Pons (tissue), 1 donor: ENCODE measurements at regions not wholly inside any gene's neighbourhood (a gene's known extent, or its start where the extent isn't known, plus 50 kb on each side); places are given as distances from the start of the nearest gene placed in this dataset.

Source experiments
- DNase-seq: peaks from one replicate; pipeline ENCODE4 v3.0.0-alpha.2; 2016; ENCODE audit warnings: low spot score

DNA sequence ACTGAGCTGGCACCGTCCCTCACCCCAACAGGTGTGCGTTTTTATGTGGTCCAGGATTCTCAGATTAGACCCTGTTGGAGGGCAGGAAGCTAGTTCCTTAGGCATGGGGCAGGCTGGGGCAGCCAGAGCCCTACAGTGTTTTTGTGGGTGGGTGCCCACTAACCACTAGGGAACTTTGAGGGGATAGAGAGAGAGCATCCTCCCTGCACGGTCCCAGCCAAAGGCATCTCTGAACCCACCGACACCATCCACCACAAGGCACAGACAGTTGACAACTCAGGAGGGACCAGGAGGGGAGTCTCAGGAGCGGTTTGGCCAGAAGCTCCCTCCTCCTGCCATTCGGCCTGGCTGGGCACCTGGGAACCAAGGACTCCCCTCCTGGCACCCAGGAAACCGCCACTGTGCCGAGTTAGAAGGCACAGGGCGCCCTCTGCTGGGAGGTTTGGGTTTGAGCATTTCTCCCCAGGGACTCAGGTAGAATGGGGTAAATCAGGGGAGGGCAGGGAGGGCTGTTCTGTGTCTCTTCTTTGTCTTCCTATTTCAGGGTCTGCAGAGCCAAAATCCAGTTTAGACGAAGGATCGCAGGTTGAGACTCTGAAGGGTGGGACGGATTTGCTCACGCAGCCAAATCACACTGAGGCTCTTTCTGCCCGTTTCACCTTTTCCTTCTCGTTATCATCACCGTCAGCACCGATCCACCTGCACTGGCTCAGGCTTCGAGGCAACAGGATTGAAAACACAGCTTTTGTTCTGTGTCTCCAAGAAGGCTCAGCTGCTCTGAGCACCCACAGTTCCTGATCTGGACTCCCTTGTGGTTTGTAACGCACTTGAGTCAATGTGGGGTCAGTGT is 84.8 kb upstream of the COL13A1 start:
- no peak for DNase-seq

DNA sequence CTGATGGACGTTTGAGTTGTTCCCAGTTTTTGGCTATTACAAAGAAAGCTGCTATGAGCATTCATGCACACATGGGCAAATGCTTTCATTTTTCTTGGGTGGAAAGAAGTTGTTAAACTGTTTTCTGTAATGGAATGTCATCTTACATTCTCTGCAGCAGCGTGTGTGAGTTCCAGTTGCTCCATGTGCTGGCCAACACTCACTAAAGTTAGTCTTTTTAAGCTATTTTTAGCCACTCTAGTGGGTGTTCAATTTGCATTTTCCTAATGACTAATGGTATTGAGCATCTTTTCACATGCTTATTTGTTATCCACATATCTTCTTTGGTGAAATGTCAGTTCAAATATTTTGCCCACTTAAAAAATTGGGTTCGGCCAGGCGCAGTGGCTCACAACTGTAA is 82.8 kb upstream of the COL13A1 start:
- DNase-seq: no peak

DNA sequence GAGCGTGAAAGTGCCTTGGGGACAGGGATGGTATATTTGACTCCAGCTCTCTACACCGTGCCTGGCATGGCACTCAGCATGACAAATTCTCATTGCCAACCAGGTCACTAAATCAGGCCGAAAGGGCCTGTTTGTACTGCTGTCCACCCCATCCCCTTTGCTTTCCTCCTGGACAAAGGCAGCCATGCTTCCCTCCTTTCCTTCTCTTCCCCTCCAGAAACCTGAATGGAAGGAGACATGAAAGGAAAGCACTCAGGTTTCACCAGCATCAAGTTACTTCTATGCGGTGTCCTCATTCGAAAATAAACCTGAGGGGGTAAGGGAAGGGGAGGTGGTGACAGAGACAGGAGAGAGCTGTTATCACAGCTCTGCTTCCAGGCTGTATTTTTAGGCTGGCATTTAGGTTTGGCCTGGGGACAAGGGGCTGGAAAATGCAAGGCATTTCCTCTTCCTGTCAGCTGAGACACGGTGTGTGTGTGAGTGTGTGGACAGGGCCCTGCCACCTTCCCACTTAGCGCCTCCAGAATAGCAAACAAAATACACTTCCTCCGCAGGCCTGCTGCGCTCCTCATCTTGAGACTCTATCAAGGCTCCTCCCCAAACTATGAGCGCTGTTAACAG is 79.9 kb upstream of the COL13A1 start:
- DNase-seq: no peak

DNA sequence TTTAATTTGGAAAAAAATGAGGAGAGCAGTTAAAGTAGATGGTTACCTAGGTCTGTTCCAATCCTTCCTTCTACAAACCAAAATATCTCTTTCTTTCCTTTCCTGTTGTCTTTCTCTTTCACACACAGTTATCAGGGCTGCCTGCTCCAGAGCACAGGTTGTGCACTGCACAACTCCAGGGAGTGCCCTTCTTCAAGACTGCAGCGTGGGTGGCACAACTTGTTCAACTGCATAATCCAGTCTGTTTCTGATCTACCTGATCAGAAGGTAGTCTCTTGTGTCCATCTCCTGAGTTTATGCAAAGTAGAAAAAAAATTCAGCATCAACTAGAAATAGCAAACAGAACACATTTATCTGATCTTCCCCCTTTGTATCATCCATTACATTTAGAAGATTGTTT is 78.1 kb upstream of the COL13A1 start:
- no peak for DNase-seq

DNA sequence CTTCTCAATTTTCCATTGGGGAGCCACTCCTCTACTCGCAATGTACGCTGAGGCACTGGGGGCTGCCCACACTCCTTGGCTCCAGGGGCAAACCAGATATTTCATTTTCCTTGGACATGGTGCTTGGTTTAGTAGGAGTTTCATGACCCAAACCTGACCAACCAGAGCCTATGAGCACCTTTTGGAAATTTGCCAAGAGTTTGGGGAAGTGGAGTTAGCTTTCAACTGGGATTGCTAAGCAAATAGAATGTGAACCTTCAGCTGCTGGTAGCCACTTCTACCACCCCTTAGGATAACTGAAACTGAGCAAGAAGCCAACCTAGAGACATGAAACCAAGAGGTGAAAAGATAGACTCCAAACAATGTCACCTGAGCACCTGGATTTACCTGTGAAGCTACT is 74.9 kb upstream of the COL13A1 start:
- no peak for DNase-seq

DNA sequence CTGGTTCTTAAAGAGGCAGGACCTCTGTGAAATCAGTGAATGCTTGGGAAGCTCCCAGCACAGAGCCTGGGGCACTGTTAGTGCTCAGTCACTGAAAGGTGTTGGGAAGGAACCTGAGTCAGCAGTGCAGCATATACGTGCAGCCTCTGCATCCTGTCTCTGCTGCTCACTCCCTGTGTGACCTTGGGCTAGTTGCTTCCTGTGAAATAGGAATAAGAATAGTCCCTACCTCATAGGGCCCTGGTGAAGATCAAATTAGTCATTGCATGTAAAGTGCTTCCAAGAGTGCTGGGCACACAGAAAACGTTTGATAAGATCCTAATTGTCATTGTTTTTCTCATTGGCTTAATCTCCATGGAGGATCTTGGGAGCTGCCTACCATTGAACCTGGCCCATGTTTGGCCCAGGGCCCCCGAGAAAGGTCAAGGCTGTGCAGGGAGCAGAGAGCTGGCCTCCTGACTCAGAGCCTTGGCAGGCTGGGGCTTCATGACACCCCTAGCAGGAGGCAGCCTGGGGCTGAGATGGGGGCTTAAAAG is 73.3 kb upstream of the COL13A1 start:
- no peak for DNase-seq

DNA sequence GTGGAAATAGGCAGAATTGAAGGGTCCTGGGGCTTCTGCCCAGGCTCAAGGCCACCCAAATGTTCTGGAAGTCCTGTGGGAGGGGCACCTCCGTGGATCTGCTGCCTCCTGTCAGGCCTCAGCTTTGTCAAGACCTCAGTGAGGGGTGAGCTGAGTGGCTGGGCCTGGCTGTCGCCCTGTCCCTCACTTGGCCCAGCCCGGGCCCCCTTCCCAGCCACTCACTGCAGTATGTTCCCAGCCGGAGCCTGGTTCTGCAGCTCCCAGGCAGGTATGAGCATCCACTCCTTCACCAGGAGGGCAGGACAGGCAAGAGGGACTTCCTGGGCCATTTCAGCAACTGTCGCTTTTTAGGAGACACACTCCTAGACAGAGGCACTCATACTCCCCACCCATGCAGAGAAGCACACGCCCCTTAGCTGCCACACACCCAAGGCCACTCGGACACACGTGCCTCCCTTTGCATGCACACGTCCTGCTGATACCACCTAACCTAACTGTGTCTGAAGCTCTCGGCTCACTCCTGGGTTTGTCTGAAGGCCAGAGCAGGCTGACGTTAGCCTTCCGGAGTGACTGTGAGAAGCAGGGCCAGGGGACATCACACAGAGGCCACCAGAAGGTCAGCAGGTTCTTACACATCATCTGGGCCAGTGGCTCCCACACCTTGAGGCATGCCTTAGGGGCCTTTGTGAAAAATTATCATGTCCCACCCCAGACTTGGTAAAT is 72.2 kb upstream of the COL13A1 start:
- no peak for DNase-seq

DNA sequence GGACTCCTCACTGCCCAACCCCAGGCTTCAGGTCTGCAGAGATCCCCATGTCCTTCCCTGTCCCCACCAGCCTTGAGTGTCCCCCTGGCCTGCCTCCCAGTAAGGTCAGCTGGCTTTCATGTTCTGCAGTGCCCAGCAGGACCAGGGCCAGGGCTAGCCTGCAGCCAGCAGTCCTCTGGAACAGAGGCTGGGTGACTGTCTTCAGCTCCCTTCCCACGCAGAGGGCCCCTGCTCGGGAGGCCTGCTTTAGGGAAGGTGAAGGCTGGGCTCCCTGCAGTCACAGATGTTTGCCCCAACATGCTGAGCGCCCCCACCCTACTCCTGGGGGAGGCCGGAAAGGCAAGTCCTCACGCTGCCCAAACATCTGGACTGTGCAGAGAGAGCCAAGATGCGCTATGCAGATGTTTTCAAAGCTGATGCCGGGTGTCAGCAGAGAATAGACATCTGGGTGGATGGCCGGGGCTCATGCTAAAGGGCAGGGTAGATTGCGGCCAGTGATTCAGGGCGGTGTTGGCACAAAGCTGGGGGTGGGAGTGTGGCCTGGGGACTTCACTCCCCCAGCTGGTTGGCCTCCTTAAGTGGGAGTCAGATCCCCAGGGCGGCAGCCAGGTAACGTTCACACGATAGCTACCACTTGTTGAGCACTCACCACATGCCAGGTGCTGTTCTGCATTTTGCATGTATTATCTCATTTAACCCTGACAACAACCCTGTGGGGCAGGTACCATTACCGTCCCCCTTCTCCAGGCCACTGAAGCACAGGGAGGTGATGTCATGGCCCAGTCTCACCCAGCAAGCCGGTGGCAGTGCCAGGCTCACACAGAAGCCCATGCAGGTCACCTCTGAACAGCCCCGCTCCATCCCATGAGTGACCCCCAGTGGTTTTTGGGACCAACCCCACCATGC is 71.2 kb upstream of the COL13A1 start:
- DNase-seq: peak; percentile 7

DNA sequence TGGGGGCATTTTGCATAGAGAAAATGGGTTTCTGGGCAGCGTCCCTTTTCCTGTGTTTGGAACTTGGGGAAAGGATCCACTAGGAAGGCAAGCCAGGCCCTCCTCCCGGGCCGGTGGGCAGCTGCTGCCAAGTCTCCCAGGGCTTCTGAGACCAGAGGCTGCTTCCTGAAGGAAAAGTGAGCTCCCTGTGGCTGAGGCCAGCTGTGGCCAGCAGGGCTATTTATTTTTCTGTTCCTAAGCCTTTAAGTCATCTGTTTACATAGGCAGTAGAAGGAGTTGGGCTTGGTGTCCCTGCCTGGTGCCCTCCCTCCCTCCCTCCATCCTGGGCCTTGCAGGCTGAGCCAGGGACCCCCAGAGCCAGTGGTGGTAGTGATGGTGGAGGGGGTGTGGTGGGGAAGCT is 70.5 kb upstream of the COL13A1 start:
- no peak for DNase-seq

DNA sequence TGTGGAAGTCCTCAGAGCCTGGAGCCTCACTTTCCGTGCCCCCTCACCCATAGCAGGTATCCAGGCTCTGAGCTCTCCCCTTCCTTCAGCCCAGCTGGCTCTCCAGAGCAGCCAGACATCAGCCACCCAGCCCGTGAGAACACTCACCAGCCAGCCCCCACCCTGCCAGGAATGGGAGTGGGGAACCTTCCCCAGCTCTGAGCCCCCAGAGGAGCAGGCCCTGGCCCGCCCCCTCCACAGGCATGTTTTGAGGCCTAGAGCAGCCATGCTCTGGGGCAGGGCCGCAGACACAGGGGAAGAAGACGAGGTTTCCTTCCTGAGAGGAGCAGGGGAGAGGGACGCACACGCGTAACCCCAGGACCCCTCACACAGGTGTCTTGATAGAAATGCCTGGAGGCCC is 70.0 kb upstream of the COL13A1 start:
- DNase-seq: no peak

DNA sequence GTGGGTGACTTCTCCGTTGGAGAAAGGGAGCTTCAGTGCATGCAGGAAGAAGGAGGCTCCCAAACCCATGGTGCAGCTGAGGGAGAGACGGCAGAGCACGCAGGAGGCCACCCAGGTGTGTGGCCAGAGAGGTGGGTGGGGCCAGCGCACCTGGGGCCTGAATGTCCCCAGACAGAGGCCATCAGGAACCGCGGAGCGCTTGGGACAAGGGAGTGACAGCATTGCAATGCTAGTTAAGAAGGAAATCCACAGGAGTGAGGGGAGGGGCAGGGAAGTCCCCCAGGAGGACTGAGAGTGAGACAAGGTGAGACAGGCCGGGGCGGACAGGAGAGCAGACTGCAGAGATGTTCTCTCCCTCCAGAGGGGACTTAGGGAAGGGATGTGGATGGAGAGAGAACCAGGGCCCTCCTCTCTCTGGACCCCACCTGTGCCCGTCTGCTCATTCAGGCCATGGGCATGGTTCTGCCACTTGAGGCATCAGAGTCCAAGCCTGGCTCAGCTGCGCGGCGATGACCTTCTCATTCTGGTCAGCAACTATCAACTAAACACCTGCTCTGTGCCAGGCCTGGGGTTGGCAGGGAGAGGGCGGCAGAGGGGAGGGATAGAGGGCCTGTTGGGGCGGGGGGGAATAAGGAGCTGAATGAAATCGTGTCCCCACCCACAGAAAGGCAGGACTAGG is 69.4 kb upstream of the COL13A1 start:
- no peak for DNase-seq

DNA sequence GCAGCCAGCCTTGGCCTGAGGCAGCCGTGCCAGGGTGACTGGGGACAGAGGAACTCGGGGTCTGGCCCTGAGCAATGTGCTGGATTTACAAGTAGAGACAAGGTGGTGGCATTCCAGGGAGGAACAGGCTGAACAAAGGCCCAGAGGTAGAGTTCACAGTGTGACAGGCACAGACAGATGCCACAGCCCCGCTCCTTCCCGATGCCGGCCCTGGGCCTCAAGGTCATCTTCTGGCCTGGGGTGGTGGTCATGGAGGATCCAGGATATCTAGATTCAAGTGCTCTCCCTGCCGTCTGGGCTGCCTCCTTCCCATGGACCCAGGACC is 68.9 kb upstream of the COL13A1 start:
- no peak for DNase-seq

DNA sequence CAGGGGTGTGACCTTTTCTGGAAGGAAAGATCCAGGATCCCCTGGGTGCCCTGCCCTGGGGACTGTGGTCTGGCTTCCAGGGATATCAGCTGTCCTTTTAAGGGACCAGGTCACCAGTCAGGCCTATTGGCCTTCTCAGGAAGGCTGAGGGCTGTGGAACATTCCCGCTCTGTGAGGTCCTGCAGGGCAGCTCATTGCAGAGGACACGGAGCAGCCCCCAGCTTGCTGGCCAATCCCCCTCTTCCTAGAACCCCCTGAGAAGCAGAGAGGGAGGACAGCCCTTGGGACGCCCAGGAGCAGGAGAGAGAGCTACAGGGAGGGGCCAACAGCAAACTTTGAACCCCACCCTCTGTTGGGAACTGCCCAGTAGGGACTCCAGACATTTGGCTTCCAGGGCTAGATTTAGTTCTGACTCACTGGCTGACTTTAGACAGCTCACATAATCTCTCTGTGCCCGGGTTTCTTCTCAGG is 67.9 kb upstream of the COL13A1 start:
- no peak for DNase-seq

DNA sequence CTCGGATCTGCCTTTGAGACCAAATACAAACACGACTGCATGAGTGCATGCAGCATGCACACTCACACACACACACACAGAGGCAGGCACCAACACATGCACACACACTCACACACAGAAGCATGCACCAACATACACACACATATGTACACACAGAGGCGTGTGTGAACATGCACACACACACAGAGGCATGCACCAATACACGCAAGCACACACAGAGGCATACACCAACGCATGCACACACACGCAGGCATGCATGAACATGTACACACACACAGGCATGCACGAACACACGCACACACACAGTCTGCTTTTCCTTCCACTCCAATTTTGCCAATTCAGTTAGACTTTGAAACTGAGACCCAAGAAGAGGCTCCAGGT is 67.3 kb upstream of the COL13A1 start:
- no peak for DNase-seq

DNA sequence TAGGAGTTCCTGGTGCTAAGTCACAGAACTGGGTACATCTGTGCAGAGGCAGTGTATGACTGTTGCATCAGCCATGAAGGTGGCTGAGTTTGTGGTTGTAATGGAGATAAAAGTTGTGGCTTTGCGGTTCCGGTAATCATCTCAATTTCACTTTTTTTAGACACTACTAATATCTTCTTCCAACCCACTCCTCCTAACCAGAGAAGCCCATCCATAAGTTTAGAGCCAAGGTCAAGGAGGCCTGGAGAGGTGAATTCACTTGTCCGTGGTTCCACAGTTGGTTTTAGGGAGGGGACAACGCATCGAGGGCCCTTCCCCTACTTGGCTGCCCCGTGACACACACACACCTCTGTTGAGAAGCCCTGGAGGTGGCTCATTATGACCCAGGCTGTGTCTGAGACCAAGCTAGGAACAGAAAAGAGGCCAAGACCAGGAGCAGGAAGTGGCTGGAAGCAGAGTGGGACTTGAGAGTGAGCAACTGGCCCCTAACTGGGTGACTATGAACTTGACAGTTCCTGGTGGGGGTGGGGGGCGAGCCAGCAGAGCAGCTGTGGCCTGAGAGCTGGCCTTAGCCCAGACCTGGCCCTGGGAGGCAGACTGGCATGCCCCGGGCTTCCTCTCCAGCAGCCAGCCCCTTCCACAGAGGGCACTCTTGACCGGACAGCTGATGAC is 66.8 kb upstream of the COL13A1 start:
- DNase-seq: no peak

DNA sequence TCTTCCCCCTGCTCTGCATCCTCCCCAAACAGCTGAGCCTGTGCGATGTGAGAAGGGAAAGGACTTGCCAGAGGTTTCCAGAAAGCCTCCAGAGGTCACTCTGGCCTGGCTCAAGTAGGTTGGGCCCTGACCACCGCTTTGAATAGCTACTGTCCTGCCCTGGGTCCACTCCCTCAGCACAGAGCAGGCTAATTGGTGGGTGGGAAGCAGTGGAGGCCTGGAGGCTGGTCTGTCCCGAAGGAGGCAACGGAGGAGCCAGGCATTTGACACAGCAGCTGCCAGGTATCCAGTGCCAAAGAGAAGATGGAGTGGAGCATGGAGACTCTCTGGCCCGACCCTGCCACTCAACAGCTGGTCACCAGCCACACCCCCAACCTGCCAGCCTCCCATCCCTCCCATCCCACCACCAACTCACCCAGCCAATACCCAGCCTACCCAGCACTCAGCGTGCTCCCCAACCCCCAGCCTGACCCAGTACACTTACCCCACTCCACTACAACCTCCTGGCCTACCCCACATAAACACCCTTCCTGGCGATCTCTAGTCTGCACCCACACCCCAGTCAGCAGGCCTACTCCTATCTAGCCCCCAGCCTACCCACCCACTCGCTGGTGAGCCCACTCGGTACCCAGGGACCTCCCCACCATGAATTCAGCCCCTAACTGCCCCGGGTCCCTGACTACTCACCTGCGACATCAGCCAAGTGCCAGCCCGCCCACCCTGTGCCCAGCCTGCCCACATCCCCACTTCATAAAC is 64.6 kb upstream of the COL13A1 start:
- DNase-seq: no peak

DNA sequence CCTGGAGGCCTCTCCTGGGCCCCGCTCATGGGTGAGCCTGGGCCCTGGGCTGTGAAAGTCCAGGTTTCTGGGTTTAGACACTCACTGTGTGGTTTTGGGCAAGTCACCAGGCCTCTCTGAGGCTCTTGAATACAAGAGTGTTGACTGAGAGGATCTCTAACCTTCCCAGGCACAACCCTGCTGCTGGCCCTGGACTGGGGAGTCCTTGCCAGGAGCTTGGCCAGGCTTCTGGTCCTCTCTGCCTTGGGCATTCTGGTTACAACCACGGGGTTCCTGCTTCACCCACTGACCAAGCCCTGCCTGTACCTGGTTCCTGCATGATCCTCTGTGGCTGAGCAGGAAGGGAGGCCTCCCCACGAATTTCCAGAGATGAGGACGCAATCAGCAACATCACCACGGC is 63.6 kb upstream of the COL13A1 start:
- DNase-seq: no peak

DNA sequence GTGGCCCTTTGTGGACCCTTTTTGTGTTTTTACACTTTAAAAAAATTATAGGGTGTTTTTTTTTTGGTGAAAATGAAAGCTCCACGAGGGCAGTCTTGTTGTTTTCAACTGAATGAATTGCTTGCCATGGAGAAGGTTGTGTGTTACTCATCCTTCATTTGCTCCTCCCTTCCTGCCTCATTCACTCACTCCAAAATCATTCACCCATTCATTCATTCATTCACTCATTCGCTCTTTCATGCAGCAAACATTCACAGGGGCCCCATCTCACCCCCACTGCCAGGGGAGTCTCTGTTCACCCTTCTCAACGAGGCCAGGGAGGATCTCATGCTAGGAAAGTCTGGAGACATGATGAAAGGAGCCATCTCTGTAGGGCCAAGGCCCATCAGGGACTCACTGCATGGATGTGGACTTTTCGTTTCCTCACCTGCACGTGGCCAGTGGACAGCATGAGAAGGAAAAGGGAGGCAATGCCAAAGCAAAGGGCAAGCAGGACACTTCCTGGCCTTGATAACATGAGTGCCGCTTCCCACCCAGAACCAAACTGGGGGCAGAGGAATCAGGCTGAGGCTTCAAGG is 62.8 kb upstream of the COL13A1 start:
- DNase-seq: no peak

DNA sequence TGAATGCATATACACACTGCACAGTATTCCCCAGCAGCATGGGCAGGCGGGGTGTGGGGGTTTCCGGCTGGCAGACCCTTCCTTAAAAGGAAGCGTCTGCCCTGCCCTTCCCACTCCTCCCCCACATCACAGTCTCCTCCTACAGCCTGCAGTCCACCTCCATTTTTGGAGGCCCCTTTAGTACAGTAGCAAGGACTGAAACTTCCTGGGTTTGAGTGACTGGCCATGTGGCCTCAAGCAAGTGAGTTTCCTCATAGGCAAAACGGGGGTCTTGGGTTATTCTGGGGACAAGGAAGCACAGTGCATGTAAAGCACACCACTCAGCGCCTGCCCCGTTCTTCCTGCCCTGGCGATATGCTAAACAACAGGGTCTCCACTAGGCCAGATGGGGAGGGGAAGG is 62.1 kb upstream of the COL13A1 start:
- DNase-seq: no peak

DNA sequence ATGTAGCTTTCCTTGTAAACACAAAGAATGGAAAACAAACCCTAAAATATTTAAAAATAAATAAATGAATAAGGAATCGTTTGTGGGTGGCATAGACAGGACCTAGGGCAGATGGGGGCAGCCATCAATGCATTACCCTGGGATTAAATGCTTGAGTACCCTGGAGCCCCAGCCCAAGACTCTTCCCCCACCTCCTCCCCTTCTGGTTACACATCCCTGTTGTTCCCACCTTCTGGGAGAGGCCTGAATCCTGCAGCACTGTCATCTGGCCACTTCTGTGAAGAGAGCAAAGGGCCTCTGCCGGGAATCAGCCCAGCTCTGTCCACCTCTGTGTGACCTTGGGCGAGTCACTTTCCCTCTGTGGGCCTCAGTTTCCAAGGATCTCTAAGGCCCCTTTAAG is 61.6 kb upstream of the COL13A1 start:
- no peak for DNase-seq
